Ovary (tissue), 7 donors: ENCODE measurements at regions not wholly inside any gene's neighbourhood (a gene's known extent, or its start where the extent isn't known, plus 50 kb on each side); places are given as distances from the start of the nearest gene placed in this dataset.

Experiments
- DNase-seq, 5 donors: peaks; one replicate each; pipeline ENCODE4 v3.0.0-alpha.2; 2019 to 2020
- H3K27ac ChIP-seq, 2 donors: fragments of 200-600 bp; one replicate each; pipeline versions ENCODE4 v1.5.1 to v1.8.0; 2019 to 2022
- H3K27me3 ChIP-seq: fragments of 200-600 bp; one replicate; pipeline ENCODE4 v1.8.0; 2022
- H3K36me3 ChIP-seq: fragments of 200-600 bp; sonication (generic); one replicate; pipeline ENCODE4 v1.5.1; 2019
- H3K4me1 ChIP-seq: one replicate; pipeline ENCODE4 v1.8.1; 2013; ENCODE audit warnings: mild to moderate bottlenecking, moderate library complexity; ENCODE audit not compliant: insufficient read depth
- H3K4me3 ChIP-seq: fragments of 200-600 bp; sonication (generic); one replicate; pipeline ENCODE4 v1.5.1; 2017
- H3K9me3 ChIP-seq, 2 donors: fragments of 200-600 bp in 1 of 2; sonication (generic) in 1 of 2; one replicate each; pipeline versions ENCODE4 v1.5.1 to v1.8.1; 2013 to 2019; ENCODE audit warnings: mild to moderate bottlenecking in 1 of 2, moderate library complexity in 1 of 2
- EP300 ChIP-seq: sonication (generic); formaldehyde crosslinking; IDR thresholded peaks from one replicate; pipeline ENCODE4 v1.6.1; 2017; ENCODE audit warnings: antibody characterized with exemption
- POLR2A ChIP-seq: fragments of 450-650 bp; IDR thresholded peaks from one replicate; pipeline ENCODE4 v1.6.1; 2017; ENCODE audit warnings: antibody characterized with exemption, mild to moderate bottlenecking, moderate library complexity
- WGBS, 3 donors: extraction: QIAGEN DNeasy Blood & Tissue Kit in 1 of 3; methylation state at CpG; one replicate each; pipeline versions ENCODE4 v1.1.5 to v1.1.7; 2013 to 2017; 5-methylcytosine and 5-hydroxymethylcytosine counted together
- intact Hi-C, 4 donors: fragments of 100-400 bp; cut with DNase I; formaldehyde crosslinking; loops; one replicate each; pipeline versions ENCODE4 v1.11.0 to v1.15.1; 2022 to 2023
- TF ChIP-seq, protein P1 (sequence below), 3 donors: fragments of 450-650 bp in 2 of 3; fragments of 200-600 bp in 1 of 3; IDR thresholded peaks; one replicate each; pipeline versions ENCODE4 v1.5.1 to v1.8.0; 2016 to 2022; ENCODE audit warnings: antibody characterized with exemption in 3 of 3, mild to moderate bottlenecking in 1 of 3
- donor health status: DM: no; HTN: no; CAD: no; lungs with moderate emphysema.
- donor health status: DM: no; HTN: no; CAD: no.
- donor health status: Bipolar disorder and iron deficiency.
- donor health status: DM: no; HTN: no; CAD: no.
- donor health status: DM: yes; HTN: yes; CAD: no.

DNA sequence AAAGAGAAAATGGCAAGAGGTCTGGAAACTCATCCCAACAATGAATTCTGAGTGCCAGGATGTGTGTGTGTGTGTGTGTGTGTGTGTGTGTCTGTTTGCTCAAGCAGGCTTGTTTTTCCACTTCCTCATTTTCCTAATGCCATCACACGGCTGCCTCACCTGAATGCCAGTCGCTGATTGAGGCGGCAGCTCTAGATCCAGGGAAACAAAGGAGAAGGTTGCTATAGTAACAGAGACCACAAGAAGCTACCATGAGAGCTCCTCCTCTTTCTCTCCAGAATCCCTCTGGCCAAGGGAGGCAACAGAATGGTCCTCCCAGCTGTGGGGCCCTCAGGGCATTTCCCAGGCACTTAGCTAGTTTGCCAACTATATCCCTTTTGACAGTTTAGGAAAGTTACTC is 241.1 kb upstream of the TSHZ2 start:
- 77 to 81% (median 79%) methylated on average over 3 of the region's 3 CpGs for WGBS, 3 donors
- Histone ChIP-seq H3K27ac (no peak overlapping the region), H3K9me3 (peaks cover 0 to 4% of the 10 kb centered on the region in 2 donors), H3K4me1 (no peaks in the 10 kb centered on the region), H3K27me3 (no peaks in the 10 kb centered on the region), H3K36me3 (no peaks in the 10 kb centered on the region), H3K4me3 (no peak overlapping the region)
- intact Hi-C loops = no loop called here
- TF ChIP-seq, protein P1, sequence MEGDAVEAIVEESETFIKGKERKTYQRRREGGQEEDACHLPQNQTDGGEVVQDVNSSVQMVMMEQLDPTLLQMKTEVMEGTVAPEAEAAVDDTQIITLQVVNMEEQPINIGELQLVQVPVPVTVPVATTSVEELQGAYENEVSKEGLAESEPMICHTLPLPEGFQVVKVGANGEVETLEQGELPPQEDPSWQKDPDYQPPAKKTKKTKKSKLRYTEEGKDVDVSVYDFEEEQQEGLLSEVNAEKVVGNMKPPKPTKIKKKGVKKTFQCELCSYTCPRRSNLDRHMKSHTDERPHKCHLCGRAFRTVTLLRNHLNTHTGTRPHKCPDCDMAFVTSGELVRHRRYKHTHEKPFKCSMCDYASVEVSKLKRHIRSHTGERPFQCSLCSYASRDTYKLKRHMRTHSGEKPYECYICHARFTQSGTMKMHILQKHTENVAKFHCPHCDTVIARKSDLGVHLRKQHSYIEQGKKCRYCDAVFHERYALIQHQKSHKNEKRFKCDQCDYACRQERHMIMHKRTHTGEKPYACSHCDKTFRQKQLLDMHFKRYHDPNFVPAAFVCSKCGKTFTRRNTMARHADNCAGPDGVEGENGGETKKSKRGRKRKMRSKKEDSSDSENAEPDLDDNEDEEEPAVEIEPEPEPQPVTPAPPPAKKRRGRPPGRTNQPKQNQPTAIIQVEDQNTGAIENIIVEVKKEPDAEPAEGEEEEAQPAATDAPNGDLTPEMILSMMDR (IDR thresholded peaks at IDR 0.05) = no peak
- TF ChIP-seq POLR2A (no peak), EP300 (no peak)
- DNase-seq = no peak

GRCh38 chr20:52727740-52728456 is 244.3 kb upstream of the TSHZ2 start:
- no peak overlapping the region for H3K27ac ChIP-seq
- peaks cover 0 to 4% of the 10 kb centered on the region in 2 donors for H3K9me3 ChIP-seq
- no peak overlapping the region for H3K4me3 ChIP-seq
- no peaks in the 10 kb centered on the region for H3K4me1 ChIP-seq
- H3K36me3 ChIP-seq = no peaks in the 10 kb centered on the region
- no peaks in the 10 kb centered on the region for H3K27me3 ChIP-seq
- intact Hi-C loops = no loop called here
- DNase-seq = no peak
- TF ChIP-seq POLR2A (no peak), EP300 (no peak)
- TF ChIP-seq, protein P1 (IDR thresholded peaks at IDR 0.05) = no peak
- 88 to 94% (median 93%) methylated on average over 24 of the region's 24 CpGs for WGBS, 3 donors

DNA sequence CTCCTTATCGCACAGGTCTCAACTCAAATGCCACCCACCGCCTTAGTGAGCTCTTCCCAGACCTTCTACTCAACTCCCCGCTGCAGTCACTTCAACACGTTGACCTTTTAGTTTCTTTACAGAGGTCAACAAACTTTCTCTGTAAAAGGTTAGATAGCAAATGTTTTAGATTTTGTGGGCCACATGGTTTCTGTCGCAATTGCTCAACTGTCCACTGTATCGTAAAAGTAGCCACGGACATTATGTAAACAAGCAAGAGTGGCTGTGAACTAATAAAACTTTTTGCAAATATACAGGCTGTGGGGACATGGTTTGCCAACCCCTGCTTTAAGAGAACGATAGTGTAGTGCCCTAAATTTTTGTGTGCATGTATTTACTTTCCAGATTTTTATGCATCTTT is 247.6 kb upstream of the TSHZ2 start:
- DNase-seq = no peak
- intact Hi-C loops = no loop called here
- no peaks in the 10 kb centered on the region for H3K36me3 ChIP-seq
- TF ChIP-seq, protein P1 (IDR thresholded peaks at IDR 0.05) = no peak
- no peak for TF ChIP-seq EP300
- TF ChIP-seq POLR2A = no peak
- no peaks in the 10 kb centered on the region for H3K4me1 ChIP-seq
- no peak overlapping the region for H3K27ac ChIP-seq
- 84 to 87% (median 86%) methylated on average over 8 of the region's 8 CpGs for WGBS, 3 donors
- peaks cover 0 to 4% of the 10 kb centered on the region in 2 donors for H3K9me3 ChIP-seq
- no peaks in the 10 kb centered on the region for H3K27me3 ChIP-seq
- no peak overlapping the region for H3K4me3 ChIP-seq

DNA sequence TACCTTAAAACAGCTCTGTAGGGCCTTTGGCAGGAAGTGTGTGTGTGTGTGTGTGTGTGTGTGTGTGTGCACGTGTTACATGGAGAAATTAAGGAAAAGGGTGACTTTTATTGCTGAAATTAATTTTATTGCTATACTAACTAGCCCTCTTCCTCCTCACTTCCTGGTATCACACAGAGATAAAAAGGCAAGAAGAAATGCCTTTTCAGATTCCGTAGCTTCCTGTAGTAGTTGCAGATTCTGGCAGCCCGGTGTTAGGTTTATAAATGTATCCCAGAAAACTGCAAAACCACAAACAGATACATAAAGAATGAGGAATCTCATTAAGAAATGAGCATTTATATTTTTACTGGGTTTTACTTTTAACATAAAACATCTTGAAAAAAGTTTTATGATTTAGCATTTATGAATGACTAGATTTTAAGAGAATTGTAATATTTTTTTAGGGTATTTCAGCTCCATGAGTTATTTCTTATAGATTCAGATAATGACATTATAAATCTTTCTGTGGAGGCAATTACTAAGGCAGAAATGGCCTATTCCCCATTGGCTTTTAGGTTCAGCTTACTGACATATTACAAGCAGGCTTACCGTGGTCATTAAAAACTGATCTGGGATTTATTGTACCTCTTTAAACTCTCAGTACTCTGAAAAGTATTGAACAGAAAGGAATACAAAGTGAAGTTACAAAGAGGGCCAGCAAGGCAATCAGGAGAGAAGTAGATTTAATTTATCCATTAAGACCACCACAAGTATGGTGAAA is 249.1 kb upstream of the TSHZ2 start:
- TF ChIP-seq, protein P1 (IDR thresholded peaks at IDR 0.05) = no peak
- Histone ChIP-seq H3K27ac (no peak overlapping the region), H3K4me3 (no peak overlapping the region), H3K27me3 (no peaks in the 10 kb centered on the region), H3K36me3 (no peaks in the 10 kb centered on the region), H3K4me1 (no peaks in the 10 kb centered on the region), H3K9me3 (peaks cover 0 to 4% of the 10 kb centered on the region in 2 donors)
- WGBS, 3 donors = 22 to 31% (median 25%) methylated on average over 4 of the region's 4 CpGs
- no peak for DNase-seq
- intact Hi-C loops = no loop called here
